CD4-positive, alpha-beta T cell (primary cell): ENCODE measurements at regions not wholly inside any gene's neighbourhood (a gene's known extent, or its start where the extent isn't known, plus 50 kb on each side); places are given as distances from the start of the nearest gene placed in this dataset.

Experiments
- ATAC-seq: fragments of 200-7000 bp; cut with Tn5 transposase; one replicate; pipeline ENCODE4 v1.10.0; 2022; ENCODE audit warnings: mild to moderate bottlenecking; ENCODE audit not compliant: poor library complexity
- CTCF ChIA-PET: fragments of 350-600 bp; sonication (Branson Sonifier 250); formaldehyde crosslinking; loops from one replicate; lab custom pipeline; 2021; ENCODE audit warnings: antibody characterized with exemption, inconsistent platforms; lab: Charles Lee
- POLR2A ChIA-PET: fragments of 350-600 bp; sonication (Branson Sonifier 250); formaldehyde crosslinking; loops from one replicate; lab custom pipeline; 2021; ENCODE audit warnings: antibody characterized with exemption, inconsistent platforms; lab: Charles Lee
- DNase-seq, 14 experiments: peaks; one replicate each; pipeline ENCODE4 v3.0.0-alpha.2; 2013 to 2020; ENCODE audit warnings: mixed read lengths in 2 of 14
- H3K27ac ChIP-seq, 2 donors: one replicate each; pipeline versions ENCODE4 v1.5.1 to v1.7.0; 2013; ENCODE audit warnings: low read length in 2 of 2, low read depth in 1 of 2, mild to moderate bottlenecking in 1 of 2
- H3K27me3 ChIP-seq, 2 experiments: 1 replicate in 1 of 2; 2 replicates in 1 of 2; pipeline versions ENCODE4 v1.6.1 to v1.7.0; 2013; ENCODE audit warnings: low read length in 2 of 2, control low read depth in 1 of 2, mild to moderate bottlenecking in 1 of 2, moderate library complexity in 1 of 2; ENCODE audit not compliant: insufficient read depth in 2 of 2, control insufficient read depth in 1 of 2
- H3K36me3 ChIP-seq: one replicate; pipeline ENCODE4 v1.6.1; 2013; ENCODE audit warnings: low read length, control low read depth; ENCODE audit not compliant: insufficient read depth
- H3K4me1 ChIP-seq: one replicate; pipeline ENCODE4 v1.6.1; 2013; ENCODE audit warnings: low read length, control low read depth; ENCODE audit not compliant: insufficient read depth
- H3K4me3 ChIP-seq: one replicate; pipeline ENCODE4 v1.5.1; 2013; ENCODE audit warnings: mild to moderate bottlenecking, low read length, moderate library complexity
- H3K9me3 ChIP-seq, 2 experiments: 1 replicate in 1 of 2; 2 replicates in 1 of 2; pipeline versions ENCODE4 v1.6.1 to v1.7.0; 2013; ENCODE audit warnings: low read length in 2 of 2, mild to moderate bottlenecking in 2 of 2, control low read depth in 1 of 2, moderate library complexity in 1 of 2; ENCODE audit not compliant: control insufficient read depth in 1 of 2, insufficient read depth in 1 of 2
- H3K27ac Mint-ChIP-seq: one replicate; pipeline ENCODE4 v1.8.0; 2020; ENCODE audit warnings: mixed read lengths
- H3K27me3 Mint-ChIP-seq: one replicate; pipeline ENCODE4 v1.8.0; 2021; ENCODE audit warnings: mixed read lengths
- H3K36me3 Mint-ChIP-seq: one replicate; pipeline ENCODE4 v1.8.0; 2021; ENCODE audit warnings: low read depth, mixed read lengths
- H3K4me1 Mint-ChIP-seq: one replicate; pipeline ENCODE4 v1.8.0; 2021; ENCODE audit warnings: low read depth, mixed read lengths
- H3K4me3 Mint-ChIP-seq: one replicate; pipeline ENCODE4 v1.8.0; 2020; ENCODE audit warnings: mild to moderate bottlenecking, mixed read lengths
- H3K9me3 Mint-ChIP-seq: one replicate; pipeline ENCODE4 v1.8.0; 2020; ENCODE audit warnings: mixed read lengths
- intact Hi-C, 2 experiments: fragments of 100-400 bp; cut with DNase I in 1 of 2; cut with micrococcal nuclease in 1 of 2; formaldehyde crosslinking; loops; one replicate each; pipeline versions ENCODE4 v1.15.1 to v1.9.0; 2023 to 2025; cut with DNase I, micrococcal nuclease
- TF ChIP-seq, protein P1 (sequence below): fragments of 200-600 bp; IDR thresholded peaks from one replicate; pipeline ENCODE4 v1.8.0; 2022; ENCODE audit warnings: antibody characterized with exemption, mild to moderate bottlenecking

GRCh38 chr1:5649166-5649551 lies 343.1 kb downstream of the NPHP4 start:
- H3K4me1 Mint-ChIP-seq = no peaks in the 10 kb centered on the region
- H3K36me3 Mint-ChIP-seq = no peaks in the 10 kb centered on the region
- peaks cover 0 to 23% of the 10 kb centered on the region in 2 experiments for H3K9me3 ChIP-seq
- peaks cover 15% of the 10 kb centered on the region for H3K4me1 ChIP-seq
- ChIA-PET CTCF (no interaction called here), POLR2A (no interaction called here)
- peaks cover 12 to 22% of the 10 kb centered on the region in 2 experiments for H3K27me3 ChIP-seq
- no peak overlapping the region for H3K4me3 Mint-ChIP-seq
- no peak overlapping the region for H3K27ac Mint-ChIP-seq
- H3K36me3 ChIP-seq = no peaks in the 10 kb centered on the region
- TF ChIP-seq, protein P1, sequence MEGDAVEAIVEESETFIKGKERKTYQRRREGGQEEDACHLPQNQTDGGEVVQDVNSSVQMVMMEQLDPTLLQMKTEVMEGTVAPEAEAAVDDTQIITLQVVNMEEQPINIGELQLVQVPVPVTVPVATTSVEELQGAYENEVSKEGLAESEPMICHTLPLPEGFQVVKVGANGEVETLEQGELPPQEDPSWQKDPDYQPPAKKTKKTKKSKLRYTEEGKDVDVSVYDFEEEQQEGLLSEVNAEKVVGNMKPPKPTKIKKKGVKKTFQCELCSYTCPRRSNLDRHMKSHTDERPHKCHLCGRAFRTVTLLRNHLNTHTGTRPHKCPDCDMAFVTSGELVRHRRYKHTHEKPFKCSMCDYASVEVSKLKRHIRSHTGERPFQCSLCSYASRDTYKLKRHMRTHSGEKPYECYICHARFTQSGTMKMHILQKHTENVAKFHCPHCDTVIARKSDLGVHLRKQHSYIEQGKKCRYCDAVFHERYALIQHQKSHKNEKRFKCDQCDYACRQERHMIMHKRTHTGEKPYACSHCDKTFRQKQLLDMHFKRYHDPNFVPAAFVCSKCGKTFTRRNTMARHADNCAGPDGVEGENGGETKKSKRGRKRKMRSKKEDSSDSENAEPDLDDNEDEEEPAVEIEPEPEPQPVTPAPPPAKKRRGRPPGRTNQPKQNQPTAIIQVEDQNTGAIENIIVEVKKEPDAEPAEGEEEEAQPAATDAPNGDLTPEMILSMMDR = no peak
- peaks cover 3% of the 10 kb centered on the region for H3K9me3 Mint-ChIP-seq
- H3K27me3 Mint-ChIP-seq = peaks cover 35% of the 10 kb centered on the region
- DNase-seq (no peak), ATAC-seq (no peak)
- H3K4me3 ChIP-seq = no peak overlapping the region
- intact Hi-C loops = no loop called here
- no peak overlapping the region for H3K27ac ChIP-seq

DNA sequence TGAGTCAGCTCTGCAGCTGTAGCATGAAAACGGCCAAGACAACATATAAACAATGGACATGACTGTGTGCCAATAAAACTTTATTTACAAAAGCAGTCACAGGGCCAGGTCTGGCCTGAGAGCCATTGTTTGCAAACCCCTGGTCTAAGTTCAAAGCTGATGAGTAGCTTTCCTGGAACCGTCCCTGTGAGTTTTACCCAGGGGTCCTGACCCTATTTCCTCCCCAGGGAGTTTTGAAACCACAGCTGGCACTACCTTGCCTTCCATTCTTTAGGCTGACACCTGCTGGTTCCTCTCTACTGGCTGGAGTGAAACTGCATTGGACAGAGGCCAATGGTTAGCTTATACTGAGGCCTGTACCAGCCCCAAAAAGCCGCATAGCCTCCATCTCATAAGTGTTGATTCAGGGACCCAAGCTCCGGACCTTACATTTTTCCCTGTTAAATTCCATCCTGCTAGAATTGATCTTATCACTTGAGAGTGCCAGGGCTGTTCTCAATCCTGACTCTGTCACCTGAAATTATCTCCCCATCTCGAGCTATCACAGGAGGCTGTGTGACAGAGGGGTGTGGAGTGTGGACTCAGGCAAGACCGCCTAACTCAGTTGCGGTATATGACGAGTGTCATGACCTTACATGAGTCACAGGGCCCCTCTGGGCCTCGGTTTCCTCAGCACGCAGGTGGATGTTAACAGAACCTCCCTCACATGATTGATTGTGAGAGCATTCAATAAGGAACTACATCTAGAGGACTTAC lies 343.6 kb downstream of the NPHP4 start:
- Mint-ChIP-seq H3K36me3 (no peaks in the 10 kb centered on the region), H3K27me3 (peaks cover 36% of the 10 kb centered on the region), H3K4me3 (no peak overlapping the region), H3K9me3 (no peaks in the 10 kb centered on the region), H3K4me1 (no peaks in the 10 kb centered on the region), H3K27ac (no peak overlapping the region)
- ATAC-seq = no peak
- no peaks in the 10 kb centered on the region for H3K36me3 ChIP-seq
- peaks cover 12 to 22% of the 10 kb centered on the region in 2 experiments for H3K27me3 ChIP-seq
- intact Hi-C loops = no loop called here
- H3K4me1 ChIP-seq = peaks cover 15% of the 10 kb centered on the region
- DNase-seq = no peak
- ChIA-PET POLR2A (no interaction called here), CTCF (no interaction called here)
- H3K9me3 ChIP-seq = peaks cover 0 to 23% of the 10 kb centered on the region in 2 experiments
- no peak overlapping the region for H3K4me3 ChIP-seq
- H3K27ac ChIP-seq = no peak overlapping the region
- TF ChIP-seq, protein P1 = no peak

GRCh38 chr1:5647234-5647633 lies 345.0 kb downstream of the NPHP4 start:
- Mint-ChIP-seq H3K4me1 (no peaks in the 10 kb centered on the region), H3K9me3 (no peaks in the 10 kb centered on the region), H3K36me3 (no peaks in the 10 kb centered on the region), H3K27me3 (peaks cover 46% of the 10 kb centered on the region), H3K27ac (no peak overlapping the region), H3K4me3 (no peak overlapping the region)
- TF ChIP-seq, protein P1 = no peak
- Histone ChIP-seq H3K9me3 (peaks cover 0 to 23% of the 10 kb centered on the region in 2 experiments), H3K4me3 (no peak overlapping the region), H3K4me1 (peaks cover 7% of the 10 kb centered on the region), H3K27ac (no peak overlapping the region), H3K27me3 (peaks cover 6 to 22% of the 10 kb centered on the region in 2 experiments), H3K36me3 (no peaks in the 10 kb centered on the region)
- ATAC-seq = no peak
- POLR2A ChIA-PET = no interaction called here
- CTCF ChIA-PET = no interaction called here
- intact Hi-C loops = no loop called here
- no peak for DNase-seq
